Small intestine (tissue), 7 donors: ENCODE measurements at regions not wholly inside any gene's neighbourhood (a gene's known extent, or its start where the extent isn't known, plus 50 kb on each side); places are given as distances from the start of the nearest gene placed in this dataset.
"Not testable (repeated sequence)": the region's sequence is repeated elsewhere in the genome, so short reads cannot be mapped to it uniquely, and the experiment has no call there.

ENCODE experiments used
- DNase-seq, 2 donors: peaks; one replicate each; pipeline versions ENCODE4 v3.0.0 to v3.0.0-alpha.2; 2013
- FAIRE-seq: peaks from 2 replicates; lab custom pipeline; 2012; peaks lifted over from hg19 to GRCh38; lab: Jason Lieb, UNC
- H3K27ac ChIP-seq, 3 donors: one replicate each; pipeline ENCODE4 v1.5.1; 2013; ENCODE audit warnings: low read length in 2 of 3, mild to moderate bottlenecking in 2 of 3, control low read depth in 1 of 3, inconsistent platforms in 1 of 3, low read depth in 1 of 3, moderate library complexity in 1 of 3
- H3K27me3 ChIP-seq, 3 donors: one replicate each; pipeline ENCODE4 v1.6.1; 2013; ENCODE audit warnings: low read length in 3 of 3, inconsistent platforms in 1 of 3; ENCODE audit not compliant: control insufficient read depth in 3 of 3, insufficient read depth in 3 of 3
- H3K36me3 ChIP-seq, 3 donors: one replicate each; pipeline ENCODE4 v1.6.1; 2013; ENCODE audit warnings: low read length in 3 of 3, inconsistent platforms in 1 of 3, low read depth in 1 of 3, mild to moderate bottlenecking in 1 of 3, moderate library complexity in 1 of 3; ENCODE audit not compliant: control insufficient read depth in 3 of 3, insufficient read depth in 2 of 3
- H3K4me1 ChIP-seq, 3 donors: one replicate each; pipeline ENCODE4 v1.6.1; 2013; ENCODE audit warnings: low read length in 2 of 3, inconsistent platforms in 1 of 3, low read depth in 1 of 3, mild to moderate bottlenecking in 1 of 3, moderate library complexity in 1 of 3; ENCODE audit not compliant: control insufficient read depth in 3 of 3, insufficient read depth in 2 of 3
- H3K4me3 ChIP-seq, 3 donors: one replicate each; pipeline ENCODE4 v1.5.1; 2013; ENCODE audit warnings: low read length in 3 of 3, control low read depth in 1 of 3, inconsistent platforms in 1 of 3, low read depth in 1 of 3, mild to moderate bottlenecking in 1 of 3, moderate library complexity in 1 of 3
- H3K9me3 ChIP-seq, 2 donors: one replicate each; pipeline ENCODE4 v1.6.1; 2013; ENCODE audit warnings: low read depth in 1 of 2, low read length in 1 of 2; ENCODE audit not compliant: control insufficient read depth in 2 of 2, insufficient read depth in 1 of 2
- WGBS, 3 donors: extraction: QIAGEN DNeasy Blood & Tissue Kit; methylation state at CpG; one replicate each; pipeline ENCODE4 v1.1.7; 2013; 5-methylcytosine and 5-hydroxymethylcytosine counted together
- donor health status: healthy with polysubstance abuse.
- donor health status: control.
- donor health status: control.
- donor health status: Bipolar disorder and iron deficiency.
- donor health status: healthy.

DNA sequence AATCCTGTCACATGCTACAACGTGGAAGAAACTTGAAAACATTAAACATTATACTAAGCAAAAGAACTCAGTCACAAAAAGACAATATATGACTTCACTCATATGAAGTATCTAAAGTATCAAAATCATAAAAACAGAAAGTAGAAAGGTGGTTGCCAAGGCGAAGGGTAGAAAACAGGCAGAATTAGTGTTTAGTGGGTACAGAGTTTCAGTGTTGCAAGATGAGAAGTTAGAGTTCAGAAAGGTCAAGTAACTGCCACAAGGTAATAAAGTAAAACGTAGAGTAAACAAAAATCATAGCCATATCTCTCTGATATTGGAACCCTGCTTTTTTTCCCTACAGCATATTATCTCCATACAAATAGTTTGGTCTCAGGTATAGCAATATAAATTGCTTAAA lies 223.8 kb upstream of the FSCB start:
- Histone ChIP-seq H3K4me3 (no peak overlapping the region), H3K36me3 (no peaks in the 10 kb centered on the region), H3K9me3 (no peaks in the 10 kb centered on the region), H3K27me3 (no peaks in the 10 kb centered on the region), H3K27ac (no peak overlapping the region), H3K4me1 (no peaks in the 10 kb centered on the region)
- WGBS, 3 donors: 9 to 52% (median 23%) methylated on average over 3 of the region's 3 CpGs
- DNase-seq (peak in 1 of 2 donors; percentile 77), FAIRE-seq (no peak)

GRCh38 chr14:44721395-44721794 lies 214.3 kb upstream of the FSCB start:
- not testable (repeated sequence) for H3K27me3 ChIP-seq, FAIRE-seq, H3K27ac ChIP-seq, H3K36me3 ChIP-seq, H3K4me1 ChIP-seq, DNase-seq, H3K4me3 ChIP-seq
- peaks cover 0 to 25% of the 10 kb centered on the region in 2 donors for H3K9me3 ChIP-seq
- 17 to 48% (median 26%) methylated on average over 1 of the region's 1 CpG for WGBS, 3 donors

GRCh38 chr14:44720707-44721106 lies 213.6 kb upstream of the FSCB start:
- H3K4me3 ChIP-seq: no peak overlapping the region
- no peak for DNase-seq
- no peaks in the 10 kb centered on the region for H3K4me1 ChIP-seq
- 78 to 87% (median 80%) methylated on average over 2 of the region's 2 CpGs for WGBS, 3 donors
- no peak for FAIRE-seq
- no peaks in the 10 kb centered on the region for H3K27me3 ChIP-seq
- peaks cover 0 to 25% of the 10 kb centered on the region in 2 donors for H3K9me3 ChIP-seq
- H3K27ac ChIP-seq: no peak overlapping the region
- no peaks in the 10 kb centered on the region for H3K36me3 ChIP-seq

GRCh38 chr14:44712024-44712815 lies 205.1 kb upstream of the FSCB start:
- Histone ChIP-seq H3K4me1 (no peaks in the 10 kb centered on the region), H3K27ac (no peak overlapping the region), H3K4me3 (no peak overlapping the region), H3K9me3 (no peaks in the 10 kb centered on the region), H3K36me3 (no peaks in the 10 kb centered on the region), H3K27me3 (no peaks in the 10 kb centered on the region)
- FAIRE-seq (no peak), DNase-seq (no peak)
- 38 to 49% (median 45%) methylated on average over 9 of the region's 9 CpGs for WGBS, 3 donors

DNA sequence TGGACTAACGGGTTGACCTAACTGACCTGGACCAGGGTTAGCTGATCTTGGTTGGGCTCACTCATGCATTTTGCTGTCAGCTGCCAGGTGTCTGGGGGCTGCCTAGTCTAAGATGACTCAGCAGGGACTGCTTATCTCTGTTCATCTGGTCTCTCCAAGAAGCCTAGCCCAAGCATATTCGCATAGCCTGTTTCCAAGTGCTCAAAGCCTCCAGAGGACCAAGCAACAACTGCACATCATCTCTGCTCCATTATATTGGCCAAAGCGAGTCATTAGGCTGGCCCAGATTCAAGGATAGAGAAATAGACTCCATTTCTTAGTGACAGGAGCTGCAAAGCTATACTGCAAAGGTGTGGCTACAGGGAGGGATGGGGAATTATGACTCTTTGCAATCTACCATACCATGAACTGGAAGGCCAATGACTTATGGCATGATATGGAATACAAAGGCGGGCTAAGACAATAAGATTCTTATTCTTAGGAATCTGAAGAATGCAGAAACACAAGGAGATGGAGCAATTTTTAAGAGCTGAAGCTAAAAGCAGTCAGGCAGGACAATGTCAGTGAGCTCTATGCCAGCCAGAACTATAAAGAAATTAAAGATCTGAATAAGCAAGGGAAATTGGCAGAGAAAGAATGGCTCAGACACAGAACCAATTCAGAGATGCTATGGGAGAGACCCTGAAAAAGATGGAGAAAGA lies 194.6 kb upstream of the FSCB start:
- no peak overlapping the region for H3K27ac ChIP-seq
- DNase-seq (no peak), FAIRE-seq (no peak)
- H3K36me3 ChIP-seq: no peaks in the 10 kb centered on the region
- peaks cover 0 to 3% of the 10 kb centered on the region in 2 donors for H3K9me3 ChIP-seq
- 52 to 55% (median 55%) methylated on average over 4 of the region's 4 CpGs for WGBS, 3 donors
- H3K4me1 ChIP-seq: no peaks in the 10 kb centered on the region
- H3K4me3 ChIP-seq: no peak overlapping the region
- no peaks in the 10 kb centered on the region for H3K27me3 ChIP-seq

GRCh38 chr14:44700694-44701093 lies 193.6 kb upstream of the FSCB start:
- FAIRE-seq: no peak
- WGBS, 3 donors: 64 to 76% (median 76%) methylated on average over 1 of the region's 1 CpG
- DNase-seq: no peak
- Histone ChIP-seq H3K4me3 (no peak overlapping the region), H3K9me3 (peaks cover 0 to 3% of the 10 kb centered on the region in 2 donors), H3K27ac (no peak overlapping the region), H3K27me3 (no peaks in the 10 kb centered on the region), H3K4me1 (no peaks in the 10 kb centered on the region), H3K36me3 (no peaks in the 10 kb centered on the region)

- Histone ChIP-seq H3K9me3 (peaks cover 0 to 3% of the 10 kb centered on the region in 2 donors), H3K4me1 (no peaks in the 10 kb centered on the region), H3K36me3 (no peaks in the 10 kb centered on the region), H3K27ac (no peak overlapping the region), H3K4me3 (no peak overlapping the region), H3K27me3 (no peaks in the 10 kb centered on the region)
- FAIRE-seq: no peak
- WGBS, 3 donors: 68 to 74% (median 71%) methylated on average over 2 of the region's 2 CpGs
- DNase-seq: peak in 1 of 2 donors; percentile 11
Measured at GRCh38 chr14:44700184-44700583, 193.1 kb upstream of the FSCB start.

GRCh38 chr14:44699391-44699790 lies 192.3 kb upstream of the FSCB start:
- H3K9me3 ChIP-seq: peaks cover 0 to 3% of the 10 kb centered on the region in 2 donors
- no peaks in the 10 kb centered on the region for H3K4me1 ChIP-seq
- no peak overlapping the region for H3K27ac ChIP-seq
- FAIRE-seq (no peak), DNase-seq (no peak)
- no peaks in the 10 kb centered on the region for H3K27me3 ChIP-seq
- no peak overlapping the region for H3K4me3 ChIP-seq
- 14 to 35% (median 28%) methylated on average over 2 of the region's 2 CpGs for WGBS, 3 donors
- no peaks in the 10 kb centered on the region for H3K36me3 ChIP-seq
